Lower leg skin (tissue), 4 donors: ENCODE measurements at regions not wholly inside any gene's neighbourhood (a gene's known extent, or its start where the extent isn't known, plus 50 kb on each side); places are given as distances from the start of the nearest gene placed in this dataset.

Experiments
- DNase-seq, 2 donors: peaks; one replicate each; pipeline ENCODE4 v3.0.0-alpha.2; 2019; ENCODE audit warnings: low spot score in 2 of 2
- H3K4me3 ChIP-seq: fragments of 200-600 bp; sonication (generic); 2 replicates; pipeline ENCODE4 v1.5.1; 2017; ENCODE audit warnings: mild to moderate bottlenecking, low read depth; ENCODE audit not compliant: poor library complexity, severe bottlenecking
- POLR2A ChIP-seq, 2 donors: fragments of 450-650 bp; IDR thresholded peaks; one replicate each; pipeline ENCODE4 v1.6.1; 2016 to 2017; ENCODE audit warnings: antibody characterized with exemption in 2 of 2, mild to moderate bottlenecking in 1 of 2, moderate library complexity in 1 of 2
- WGBS, 2 donors: methylation state at CpG; one replicate each; pipeline ENCODE4 v1.1.5; 2018; 5-methylcytosine and 5-hydroxymethylcytosine counted together
- intact Hi-C: fragments of 100-400 bp; cut with DNase I; formaldehyde crosslinking; loops from one replicate; pipeline ENCODE4 v1.15.0; 2023; ENCODE audit warnings: low total_unique reads
- TF ChIP-seq, protein P1 (sequence below), 3 donors: fragments of 450-650 bp; IDR thresholded peaks; one replicate each; pipeline ENCODE4 v1.5.1; 2016; ENCODE audit warnings: antibody characterized with exemption in 3 of 3, mild to moderate bottlenecking in 3 of 3, moderate library complexity in 2 of 3

DNA sequence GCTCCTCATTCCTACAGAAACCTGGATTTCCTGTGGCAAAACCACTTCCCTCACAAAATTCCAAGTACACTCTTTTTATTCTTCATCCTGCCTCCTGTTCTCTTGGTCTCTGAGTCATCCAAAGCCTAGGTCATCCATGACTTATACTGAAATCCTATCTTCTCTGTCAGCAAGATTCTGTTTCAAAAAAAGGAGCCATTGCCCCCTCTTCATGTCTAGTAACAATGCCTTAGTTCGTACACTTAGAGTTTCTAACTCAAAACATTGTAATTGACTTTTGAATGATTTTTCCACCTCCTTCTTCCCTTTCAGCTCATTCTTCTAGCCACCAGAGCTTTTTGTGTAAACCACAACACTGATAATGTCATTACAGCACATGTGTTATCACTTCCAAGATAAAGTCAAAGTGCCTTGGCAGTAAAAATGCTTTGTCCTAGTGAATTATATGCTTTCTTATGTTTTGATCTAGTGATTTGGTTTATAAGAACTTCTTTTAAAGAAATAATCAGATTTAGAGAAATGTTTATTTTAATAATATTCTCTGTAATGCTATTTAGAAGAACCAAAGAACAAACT, 256.5 kb upstream of the NECTIN3 start:
- intact Hi-C loops: no loop called here
- no peak overlapping the region for H3K4me3 ChIP-seq
- no peak for DNase-seq
- TF ChIP-seq, protein P1, sequence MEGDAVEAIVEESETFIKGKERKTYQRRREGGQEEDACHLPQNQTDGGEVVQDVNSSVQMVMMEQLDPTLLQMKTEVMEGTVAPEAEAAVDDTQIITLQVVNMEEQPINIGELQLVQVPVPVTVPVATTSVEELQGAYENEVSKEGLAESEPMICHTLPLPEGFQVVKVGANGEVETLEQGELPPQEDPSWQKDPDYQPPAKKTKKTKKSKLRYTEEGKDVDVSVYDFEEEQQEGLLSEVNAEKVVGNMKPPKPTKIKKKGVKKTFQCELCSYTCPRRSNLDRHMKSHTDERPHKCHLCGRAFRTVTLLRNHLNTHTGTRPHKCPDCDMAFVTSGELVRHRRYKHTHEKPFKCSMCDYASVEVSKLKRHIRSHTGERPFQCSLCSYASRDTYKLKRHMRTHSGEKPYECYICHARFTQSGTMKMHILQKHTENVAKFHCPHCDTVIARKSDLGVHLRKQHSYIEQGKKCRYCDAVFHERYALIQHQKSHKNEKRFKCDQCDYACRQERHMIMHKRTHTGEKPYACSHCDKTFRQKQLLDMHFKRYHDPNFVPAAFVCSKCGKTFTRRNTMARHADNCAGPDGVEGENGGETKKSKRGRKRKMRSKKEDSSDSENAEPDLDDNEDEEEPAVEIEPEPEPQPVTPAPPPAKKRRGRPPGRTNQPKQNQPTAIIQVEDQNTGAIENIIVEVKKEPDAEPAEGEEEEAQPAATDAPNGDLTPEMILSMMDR (IDR thresholded peaks at IDR 0.05): no peak
- TF ChIP-seq POLR2A (IDR thresholded peaks at IDR 0.05): no peak
- WGBS, 2 donors: 60 to 62% methylated on average over 1 of the region's 1 CpG

DNA sequence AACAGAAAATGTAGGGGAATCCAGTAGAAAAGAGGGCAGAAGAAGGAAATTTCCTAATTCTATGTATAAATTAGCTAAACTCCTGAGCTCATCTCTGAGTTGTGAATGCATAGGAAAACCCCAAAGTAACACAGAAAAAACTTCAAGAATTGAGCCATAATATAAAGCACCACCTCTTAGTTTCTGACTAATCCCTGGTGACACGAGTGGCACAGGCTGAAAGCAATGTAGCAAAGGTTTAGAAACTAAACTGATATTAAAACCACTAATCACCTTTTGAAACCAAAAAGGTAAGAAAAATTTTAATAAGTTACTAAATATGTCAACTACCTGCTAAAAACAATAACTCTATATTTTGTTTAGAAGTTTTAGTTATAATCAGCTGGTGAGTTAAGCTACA, 255.6 kb upstream of the NECTIN3 start:
- H3K4me3 ChIP-seq: no peak overlapping the region
- intact Hi-C loops: no loop called here
- TF ChIP-seq POLR2A (IDR thresholded peaks at IDR 0.05): no peak
- TF ChIP-seq, protein P1 (IDR thresholded peaks at IDR 0.05): no peak
- DNase-seq: no peak
- WGBS, 2 donors: 83 to 89% methylated on average over 1 of the region's 1 CpG

DNA sequence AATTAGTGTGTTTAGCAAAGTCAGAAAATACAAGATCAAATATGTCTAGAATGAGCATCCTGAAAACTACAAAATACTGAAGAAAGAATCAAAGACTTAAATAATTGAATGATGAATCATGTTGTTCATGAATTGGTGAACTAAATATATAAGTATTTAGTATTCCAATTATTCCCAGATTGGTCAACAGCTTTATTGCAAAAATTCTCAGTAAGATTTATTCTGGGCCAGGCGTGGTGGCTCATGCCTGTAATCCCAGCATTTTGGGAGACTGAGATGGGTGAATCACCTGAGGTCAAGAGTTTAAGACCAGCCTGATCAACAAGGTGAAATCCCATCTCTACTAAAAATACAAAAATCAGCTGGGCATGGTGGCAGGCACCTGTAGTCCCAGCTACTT, 250.0 kb upstream of the NECTIN3 start:
- DNase-seq: no peak
- no peak overlapping the region for H3K4me3 ChIP-seq
- WGBS, 2 donors: 87 to 93% methylated on average over 1 of the region's 1 CpG
- intact Hi-C loops: no loop called here
- TF ChIP-seq, protein P1 (IDR thresholded peaks at IDR 0.05): no peak
- no peak for TF ChIP-seq POLR2A (IDR thresholded peaks at IDR 0.05)

DNA sequence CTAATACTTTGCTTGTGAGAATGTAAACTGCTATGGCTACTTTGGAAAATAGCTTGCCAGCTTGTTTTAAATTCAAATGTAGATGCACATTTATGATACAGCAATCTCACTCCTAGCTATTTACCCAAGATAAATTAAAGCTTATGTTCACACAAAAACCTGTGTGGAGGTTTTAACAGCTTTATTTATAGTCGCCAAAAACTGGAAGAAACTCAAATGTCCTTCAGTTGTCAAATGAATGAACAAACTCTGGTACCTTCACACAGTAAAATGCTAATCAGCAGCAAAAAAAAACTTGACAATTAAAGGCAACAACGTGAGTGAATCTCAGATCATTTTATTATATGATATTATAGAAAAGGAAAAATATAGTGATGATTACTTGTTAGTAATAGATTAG, 248.6 kb upstream of the NECTIN3 start:
- no peak overlapping the region for H3K4me3 ChIP-seq
- intact Hi-C loops: no loop called here
- TF ChIP-seq, protein P1 (IDR thresholded peaks at IDR 0.05): no peak
- no peak for TF ChIP-seq POLR2A (IDR thresholded peaks at IDR 0.05)
- WGBS, 2 donors: 51 to 60% methylated on average over 2 of the region's 2 CpGs
- no peak for DNase-seq

DNA sequence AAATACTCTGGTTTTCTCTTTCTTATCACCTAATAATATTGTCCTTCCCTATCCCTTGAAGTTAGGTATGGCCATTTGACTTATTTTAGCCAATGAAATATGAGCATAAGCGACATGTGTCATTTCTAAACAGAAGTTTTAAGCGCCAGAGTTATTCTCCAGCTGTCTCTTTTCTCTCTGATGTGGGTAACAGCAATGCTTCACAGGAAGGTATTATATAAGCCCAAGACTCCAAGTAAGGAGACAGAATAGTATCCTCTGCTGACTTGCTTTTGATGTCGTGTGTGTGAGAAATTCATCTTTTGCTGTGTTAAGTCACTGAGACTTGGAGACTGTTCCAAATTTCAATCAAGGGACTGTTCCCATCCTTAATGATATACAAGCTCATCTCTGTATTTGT, 224.6 kb upstream of the NECTIN3 start:
- 59% methylated on average over 3 of the region's 3 CpGs for WGBS, 2 donors
- intact Hi-C loops: no loop called here
- TF ChIP-seq POLR2A (IDR thresholded peaks at IDR 0.05): no peak
- TF ChIP-seq, protein P1 (IDR thresholded peaks at IDR 0.05): no peak
- no peak overlapping the region for H3K4me3 ChIP-seq
- DNase-seq: no peak

DNA sequence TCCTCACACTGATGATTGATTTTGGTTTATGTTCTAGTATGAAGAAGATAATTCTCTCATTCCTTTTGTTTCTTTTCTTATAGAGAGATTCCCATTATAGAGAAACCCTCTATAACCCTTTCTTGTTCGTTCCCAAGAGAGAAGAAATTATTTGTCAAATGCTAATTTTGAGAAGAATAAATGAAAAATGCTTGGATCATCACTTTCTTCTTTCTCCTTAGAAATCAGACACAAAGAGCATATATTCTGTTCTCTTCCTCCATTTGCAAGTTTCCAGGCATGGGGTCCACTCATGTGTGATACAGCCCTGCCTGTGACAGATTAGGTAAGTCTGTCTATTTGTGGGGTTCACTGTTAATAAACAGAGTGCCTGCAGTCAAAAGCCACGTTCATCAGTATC, 222.6 kb upstream of the NECTIN3 start:
- WGBS, 2 donors: 53 to 58% methylated on average over 2 of the region's 2 CpGs
- intact Hi-C loops: no loop called here
- no peak for TF ChIP-seq POLR2A (IDR thresholded peaks at IDR 0.05)
- TF ChIP-seq, protein P1 (IDR thresholded peaks at IDR 0.05): no peak
- H3K4me3 ChIP-seq: no peak overlapping the region
- no peak for DNase-seq
